ENCODE measurements at regions not wholly inside any gene's neighbourhood (a gene's known extent, or its start where the extent isn't known, plus 50 kb on each side); places are given as distances from the start of the nearest gene placed in this dataset.

DNA sequence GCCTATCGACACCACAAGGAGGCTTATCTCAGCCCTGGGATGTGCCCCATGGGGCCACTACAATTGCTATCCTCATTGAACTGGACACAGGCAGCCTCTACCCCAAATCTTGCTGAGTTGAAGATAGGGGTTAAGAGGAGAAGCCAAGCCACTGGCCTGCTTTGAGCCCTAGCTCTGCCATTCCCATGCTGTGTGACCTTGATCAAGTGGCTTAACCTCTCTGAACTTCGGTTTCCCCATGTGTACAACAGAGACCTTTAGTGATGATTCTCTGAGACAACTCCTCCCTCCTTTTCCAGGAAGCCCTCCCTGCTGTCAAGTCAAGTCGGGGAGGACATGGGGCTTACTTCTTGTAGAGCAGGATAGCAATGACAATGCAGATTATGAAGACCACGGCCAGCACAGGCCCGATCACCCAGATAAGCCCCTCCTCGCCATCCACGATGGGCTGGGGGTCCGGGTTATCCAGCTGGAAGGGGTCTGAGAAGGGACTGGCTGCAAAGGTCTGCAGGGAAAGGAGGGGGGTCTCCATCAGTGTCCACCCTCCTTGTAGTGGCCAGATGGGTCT is 121.6 kb downstream of the PTPRS start:
- no peaks in the 10 kb centered on the region for H3K36me3 ChIP-seq
- H3K9me3 ChIP-seq (replicated peaks), result no peaks in the 10 kb centered on the region
- no peaks in the 10 kb centered on the region for H3K4me1 ChIP-seq
- no peaks in the 10 kb centered on the region for H3K27me3 ChIP-seq
- no peak overlapping the region for H3K27ac ChIP-seq
- DNase-seq, result no peak
- no peak overlapping the region for H3K4me3 ChIP-seq

DNA sequence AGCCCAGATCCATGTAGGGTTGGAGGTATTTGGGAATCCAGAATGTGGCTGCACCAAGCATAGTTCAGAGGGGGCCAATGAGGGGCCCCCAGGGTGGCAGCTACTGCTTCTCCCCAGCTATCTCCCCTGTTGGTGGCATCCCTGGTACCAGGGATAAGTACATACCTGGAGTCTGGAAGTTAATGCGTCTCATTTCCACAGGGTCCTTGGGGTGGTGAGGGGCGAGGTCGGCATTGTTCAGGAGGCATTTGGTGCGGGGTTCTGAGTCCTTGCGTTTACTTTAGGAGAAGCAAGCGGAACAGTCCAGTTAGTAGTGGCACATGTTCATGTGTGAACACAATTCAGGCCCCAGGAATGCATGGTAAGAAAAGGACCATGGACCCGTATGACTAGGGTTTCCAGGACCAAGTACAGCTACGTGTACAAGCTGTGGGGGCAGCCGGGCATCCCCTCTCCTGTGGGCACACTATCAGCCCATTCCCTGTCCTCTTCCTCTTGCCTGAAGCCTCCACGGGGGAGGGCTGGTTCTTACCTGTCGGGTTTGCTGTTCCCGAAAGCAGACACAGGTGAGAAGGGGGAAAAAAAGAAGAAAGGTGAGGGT is 122.3 kb downstream of the PTPRS start:
- Histone ChIP-seq H3K27ac (no peak overlapping the region), H3K4me3 (no peak overlapping the region), H3K36me3 (no peaks in the 10 kb centered on the region), H3K9me3 (replicated peaks) (no peaks in the 10 kb centered on the region), H3K4me1 (no peaks in the 10 kb centered on the region), H3K27me3 (no peaks in the 10 kb centered on the region)
- no peak for DNase-seq

DNA sequence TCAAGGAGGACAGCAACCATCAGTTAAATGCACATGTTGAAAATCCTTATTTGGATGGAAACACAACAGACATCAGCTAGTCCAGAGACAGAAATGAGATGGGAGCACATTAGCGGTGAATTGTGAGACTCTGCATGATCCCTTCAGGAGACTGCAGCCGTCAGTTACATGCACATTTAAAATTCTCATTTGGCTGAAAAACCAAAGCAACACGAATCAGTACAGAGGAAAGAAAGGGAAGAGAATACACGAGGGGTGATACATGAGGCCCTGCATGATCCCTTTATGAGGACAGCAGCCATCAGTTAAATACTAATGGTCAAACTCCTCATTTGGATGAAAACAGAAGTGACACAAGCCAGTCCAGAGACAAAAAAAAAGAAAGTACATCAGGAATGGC is 123.4 kb downstream of the PTPRS start:
- DNase-seq, result no peak
- H3K9me3 ChIP-seq (replicated peaks), result no peaks in the 10 kb centered on the region
- no peaks in the 10 kb centered on the region for H3K4me1 ChIP-seq
- H3K4me3 ChIP-seq, result no peak overlapping the region
- no peaks in the 10 kb centered on the region for H3K36me3 ChIP-seq
- H3K27ac ChIP-seq, result no peak overlapping the region
- no peaks in the 10 kb centered on the region for H3K27me3 ChIP-seq

DNA sequence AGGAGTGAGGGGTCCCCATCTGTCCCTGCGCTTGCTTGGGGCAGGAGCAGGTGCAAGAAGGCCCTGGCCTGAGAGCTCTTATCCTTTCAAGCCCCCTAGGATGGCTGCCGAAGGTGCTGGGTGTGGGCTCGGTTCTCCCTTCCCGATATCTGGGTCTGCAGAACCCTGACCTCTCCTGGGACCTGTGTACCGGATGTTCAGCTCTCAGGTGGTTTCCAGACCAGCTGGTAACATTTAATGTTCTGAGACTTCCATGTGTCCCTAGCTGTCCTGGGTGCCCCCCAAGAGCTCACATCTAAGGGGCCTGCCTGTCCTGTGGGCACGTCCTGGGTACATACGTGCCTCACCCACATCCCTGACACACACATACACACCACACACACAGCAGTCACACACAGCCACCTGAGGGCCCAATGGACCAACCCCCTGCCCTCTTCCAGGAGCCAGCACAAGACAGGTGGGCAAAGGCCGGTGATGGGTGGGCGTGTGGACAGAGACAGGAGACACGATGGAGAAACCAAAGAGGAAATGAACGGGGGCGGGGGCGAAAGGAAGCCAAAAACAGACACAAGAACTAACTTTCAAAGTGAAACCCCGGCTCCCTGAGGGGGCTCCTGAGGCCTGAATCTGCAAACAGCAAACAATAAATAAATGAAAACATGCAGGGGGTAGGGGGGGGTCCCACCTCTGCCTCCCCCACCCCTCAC is 124.3 kb downstream of the PTPRS start:
- Histone ChIP-seq H3K27me3 (no peaks in the 10 kb centered on the region), H3K36me3 (peaks cover 1% of the 10 kb centered on the region; the same call in 1 of the 2 replicates), H3K9me3 (replicated peaks) (no peaks in the 10 kb centered on the region), H3K4me3 (no peak overlapping the region), H3K27ac (no peak overlapping the region), H3K4me1 (no peaks in the 10 kb centered on the region)
- DNase-seq, result no peak

DNA sequence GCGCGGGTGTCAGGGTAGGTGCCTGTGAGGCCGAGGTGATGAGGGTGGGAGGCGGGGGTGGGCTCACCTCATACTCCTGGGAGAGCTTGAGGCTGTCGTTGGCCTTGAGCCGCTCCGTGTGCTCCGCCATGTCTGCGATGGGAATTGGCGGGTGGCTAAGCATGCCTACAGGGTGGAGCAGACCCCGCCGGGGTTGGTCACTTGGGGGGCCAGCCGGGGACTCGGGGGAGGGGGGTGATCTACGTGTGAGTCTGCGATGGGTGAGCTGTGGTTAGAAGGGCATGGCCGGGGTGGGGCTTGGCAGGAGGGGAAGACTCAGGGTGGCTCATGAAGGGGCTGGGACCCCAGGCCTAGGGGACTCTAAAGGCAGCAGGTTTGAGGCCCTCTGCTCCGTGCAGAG is 125.2 kb downstream of the PTPRS start:
- DNase-seq, result no peak
- no peaks in the 10 kb centered on the region for H3K9me3 ChIP-seq (replicated peaks)
- no peak overlapping the region for H3K27ac ChIP-seq
- H3K4me3 ChIP-seq, result no peak overlapping the region
- no peaks in the 10 kb centered on the region for H3K4me1 ChIP-seq
- H3K36me3 ChIP-seq, result peaks cover 2% of the 10 kb centered on the region; the same call in 1 of the 2 replicates
- H3K27me3 ChIP-seq, result no peaks in the 10 kb centered on the region

DNA sequence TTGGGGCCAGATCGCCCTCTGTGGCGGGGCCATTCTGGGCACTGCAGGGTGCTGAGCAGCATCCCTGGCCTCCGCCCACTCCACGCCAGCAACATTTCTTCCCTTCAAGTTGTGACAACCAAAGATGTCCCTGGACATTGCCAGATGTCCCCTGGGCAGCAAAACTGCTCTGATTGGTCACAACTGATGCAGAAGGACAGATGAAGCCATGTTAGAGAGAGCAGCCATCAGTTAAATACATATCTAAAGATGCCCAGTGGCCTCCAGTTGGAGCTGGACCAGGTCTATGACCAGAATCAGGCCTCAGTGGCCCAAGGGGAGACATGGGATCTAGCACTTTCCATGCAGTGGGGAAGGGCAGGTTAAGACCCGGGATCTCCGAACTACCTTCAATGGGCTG is 125.7 kb downstream of the PTPRS start:
- Histone ChIP-seq H3K9me3 (replicated peaks) (no peaks in the 10 kb centered on the region), H3K27ac (no peak overlapping the region), H3K4me3 (no peak overlapping the region), H3K4me1 (no peaks in the 10 kb centered on the region), H3K27me3 (no peaks in the 10 kb centered on the region), H3K36me3 (peaks cover 2% of the 10 kb centered on the region; the same call in 1 of the 2 replicates)
- no peak for DNase-seq

DNA sequence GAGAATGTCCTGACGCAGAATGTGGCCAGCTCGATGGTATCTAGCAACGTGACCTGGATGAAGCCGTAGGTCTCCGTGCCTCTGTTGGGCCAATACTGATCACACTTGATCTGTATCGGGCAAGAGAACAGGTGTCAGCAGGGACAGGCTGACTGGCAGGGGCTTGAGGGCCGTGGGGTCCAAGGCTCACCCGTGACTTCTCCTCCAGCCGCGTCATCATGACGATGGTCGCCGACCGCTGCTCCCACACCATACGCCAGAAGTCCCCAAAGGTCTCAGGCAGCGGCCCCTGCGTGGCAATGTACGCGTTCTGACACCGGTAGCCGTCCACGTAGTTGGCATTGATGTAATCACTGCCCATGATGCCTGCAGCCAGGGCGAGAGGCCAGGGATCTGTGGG is 126.2 kb downstream of the PTPRS start:
- peaks cover 2% of the 10 kb centered on the region; the same call in 1 of the 2 replicates for H3K36me3 ChIP-seq
- H3K27me3 ChIP-seq, result no peaks in the 10 kb centered on the region
- no peak for DNase-seq
- H3K9me3 ChIP-seq (replicated peaks), result no peaks in the 10 kb centered on the region
- H3K4me1 ChIP-seq, result no peaks in the 10 kb centered on the region
- H3K4me3 ChIP-seq, result no peak overlapping the region
- no peak overlapping the region for H3K27ac ChIP-seq

DNA sequence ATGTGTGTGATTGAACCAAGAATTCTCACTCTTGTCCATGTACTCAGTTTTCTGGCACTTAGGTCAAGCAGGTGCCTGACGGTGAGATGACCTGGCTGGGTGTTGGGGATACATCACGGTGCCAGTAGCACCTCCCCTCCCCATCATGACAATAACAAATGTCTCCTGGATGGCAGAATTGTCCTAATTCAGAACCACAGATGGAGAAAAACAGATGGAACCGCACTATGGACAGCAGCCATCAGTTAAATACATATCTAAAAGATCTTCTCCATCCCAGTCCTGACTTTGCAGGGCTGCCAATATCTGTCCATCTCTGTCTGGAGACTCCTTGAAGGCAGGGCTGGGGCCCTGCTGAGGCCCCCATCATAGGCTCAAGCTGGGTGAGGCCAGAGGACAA is 126.9 kb downstream of the PTPRS start:
- Histone ChIP-seq H3K4me3 (no peak overlapping the region), H3K27ac (no peak overlapping the region), H3K36me3 (peaks cover 2% of the 10 kb centered on the region; the same call in 1 of the 2 replicates), H3K27me3 (no peaks in the 10 kb centered on the region), H3K4me1 (no peaks in the 10 kb centered on the region), H3K9me3 (replicated peaks) (no peaks in the 10 kb centered on the region)
- DNase-seq, result no peak

DNA sequence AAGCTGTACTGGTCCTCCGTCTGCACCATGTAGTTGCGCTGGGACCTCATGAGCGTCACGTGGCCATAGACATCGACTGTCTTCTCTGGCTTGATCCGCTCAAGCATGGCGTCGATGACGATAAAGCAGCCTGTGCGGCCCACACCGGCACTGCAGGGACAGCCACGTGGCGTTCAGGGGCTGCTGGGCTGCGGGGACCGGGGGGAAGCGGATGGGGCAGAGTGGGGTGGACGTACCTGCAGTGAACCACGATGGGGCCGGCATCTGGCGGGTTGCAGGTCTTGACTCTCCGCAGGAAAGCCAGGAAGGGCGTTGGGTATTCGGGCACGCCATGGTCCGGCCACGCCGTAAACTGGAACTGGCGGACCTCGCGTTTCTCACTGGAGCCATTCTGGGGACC is 128.5 kb downstream of the PTPRS start:
- peaks cover 2% of the 10 kb centered on the region; the same call in 1 of the 2 replicates for H3K36me3 ChIP-seq
- no peak overlapping the region for H3K4me3 ChIP-seq
- no peaks in the 10 kb centered on the region for H3K9me3 ChIP-seq (replicated peaks)
- H3K4me1 ChIP-seq, result no peaks in the 10 kb centered on the region
- DNase-seq, result no peak
- no peak overlapping the region for H3K27ac ChIP-seq
- H3K27me3 ChIP-seq, result no peaks in the 10 kb centered on the region

DNA sequence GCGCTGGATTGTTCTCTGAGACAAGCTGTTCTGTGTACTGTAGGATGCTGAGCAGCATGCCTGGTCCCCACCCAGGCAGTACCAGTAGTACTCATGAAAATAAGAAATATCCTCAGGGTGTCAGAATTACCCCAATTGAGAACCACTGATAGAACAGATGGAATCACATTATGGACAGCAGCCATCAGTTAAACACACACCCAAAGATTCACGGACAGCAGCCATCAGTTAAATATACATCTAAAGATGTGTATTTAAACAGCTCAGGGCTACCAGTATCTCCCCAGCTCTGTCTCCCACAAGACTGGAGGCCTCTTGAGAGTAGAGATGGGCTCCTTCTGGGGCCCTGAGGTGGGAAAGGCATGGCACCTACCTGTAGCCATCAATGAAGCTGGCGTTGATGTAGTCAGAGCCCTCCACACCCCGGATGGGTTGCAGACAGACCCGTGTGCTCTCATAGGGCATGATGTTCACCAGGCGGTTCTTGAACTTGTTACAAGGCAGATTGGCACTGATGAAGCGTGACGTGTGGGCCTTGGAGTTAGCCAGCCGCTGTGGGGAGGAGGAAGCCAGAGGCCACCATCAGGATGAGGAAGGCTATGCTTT is 129.3 kb downstream of the PTPRS start:
- Histone ChIP-seq H3K36me3 (peaks cover 2% of the 10 kb centered on the region; the same call in 1 of the 2 replicates), H3K4me1 (no peaks in the 10 kb centered on the region), H3K27ac (no peak overlapping the region), H3K9me3 (replicated peaks) (no peaks in the 10 kb centered on the region), H3K4me3 (no peak overlapping the region), H3K27me3 (no peaks in the 10 kb centered on the region)
- no peak for DNase-seq

DNA sequence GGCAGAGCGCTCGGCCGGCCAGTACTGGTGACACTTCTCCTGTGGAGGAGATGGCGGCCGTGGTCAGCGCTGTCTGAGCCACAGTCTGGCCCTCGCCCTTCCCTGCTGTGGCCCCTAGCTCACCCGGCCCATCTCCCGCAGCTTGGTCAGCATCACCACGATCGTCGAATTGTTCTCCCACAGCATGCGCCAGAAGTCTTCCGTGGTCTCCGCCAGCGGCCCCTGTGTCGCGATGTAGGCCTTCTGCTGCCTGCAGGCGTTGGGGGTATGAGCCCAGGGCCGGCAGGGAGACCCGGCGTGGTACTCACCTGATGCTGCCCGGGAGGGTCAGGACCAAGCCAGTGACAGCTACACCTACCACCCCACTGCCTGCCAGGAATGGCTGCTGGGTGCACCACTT is 130.1 kb downstream of the PTPRS start:
- no peak overlapping the region for H3K4me3 ChIP-seq
- peaks cover 2% of the 10 kb centered on the region; the same call in 1 of the 2 replicates for H3K36me3 ChIP-seq
- DNase-seq, result no peak
- H3K4me1 ChIP-seq, result no peaks in the 10 kb centered on the region
- no peaks in the 10 kb centered on the region for H3K27me3 ChIP-seq
- no peaks in the 10 kb centered on the region for H3K9me3 ChIP-seq (replicated peaks)
- H3K27ac ChIP-seq, result no peak overlapping the region

DNA sequence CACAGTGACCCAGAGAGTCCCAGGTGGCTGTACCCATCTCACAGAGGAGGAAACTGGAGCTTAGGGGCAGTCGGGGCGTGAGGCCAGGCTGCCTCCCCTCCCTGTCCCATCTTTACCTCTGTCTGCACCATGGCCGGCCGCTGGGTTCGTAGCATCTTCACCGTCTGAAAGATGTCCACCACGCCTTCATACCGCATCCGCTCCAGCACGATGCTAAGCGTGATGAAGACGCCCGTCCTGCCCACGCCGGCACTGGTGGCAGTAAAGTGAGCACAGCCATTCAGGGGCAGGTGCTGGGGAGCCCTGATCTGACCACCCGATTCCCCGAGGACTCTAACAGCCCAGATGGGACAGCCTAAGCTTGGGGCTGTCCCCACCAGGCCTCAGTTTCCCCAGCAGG is 132.8 kb downstream of the PTPRS start:
- peaks cover 2% of the 10 kb centered on the region; the same call in 1 of the 2 replicates for H3K36me3 ChIP-seq
- no peaks in the 10 kb centered on the region for H3K4me1 ChIP-seq
- H3K27me3 ChIP-seq, result no peaks in the 10 kb centered on the region
- no peak overlapping the region for H3K27ac ChIP-seq
- H3K4me3 ChIP-seq, result no peak overlapping the region
- no peak for DNase-seq
- no peaks in the 10 kb centered on the region for H3K9me3 ChIP-seq (replicated peaks)

DNA sequence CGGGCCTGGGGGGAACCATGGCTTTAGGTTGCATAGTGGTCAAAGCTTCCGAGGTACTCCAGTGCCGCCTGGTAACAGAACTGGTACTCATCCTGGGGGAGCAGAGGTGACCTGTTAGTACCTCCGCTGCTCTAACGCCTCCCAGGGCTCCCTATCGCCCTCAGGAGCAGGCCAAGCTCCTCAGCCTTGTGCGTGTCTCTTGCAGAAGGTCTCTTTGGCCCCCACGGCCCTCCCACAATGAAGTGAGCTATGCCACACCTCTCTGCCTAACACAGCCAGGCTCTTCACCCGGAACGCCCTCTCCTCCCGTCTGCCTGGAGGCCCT is 133.9 kb downstream of the PTPRS start:
- Histone ChIP-seq H3K27me3 (no peaks in the 10 kb centered on the region), H3K4me3 (no peak overlapping the region), H3K4me1 (no peaks in the 10 kb centered on the region), H3K36me3 (peaks cover 2% of the 10 kb centered on the region; the same call in 1 of the 2 replicates), H3K9me3 (replicated peaks) (no peaks in the 10 kb centered on the region), H3K27ac (no peak overlapping the region)
- no peak for DNase-seq

DNA sequence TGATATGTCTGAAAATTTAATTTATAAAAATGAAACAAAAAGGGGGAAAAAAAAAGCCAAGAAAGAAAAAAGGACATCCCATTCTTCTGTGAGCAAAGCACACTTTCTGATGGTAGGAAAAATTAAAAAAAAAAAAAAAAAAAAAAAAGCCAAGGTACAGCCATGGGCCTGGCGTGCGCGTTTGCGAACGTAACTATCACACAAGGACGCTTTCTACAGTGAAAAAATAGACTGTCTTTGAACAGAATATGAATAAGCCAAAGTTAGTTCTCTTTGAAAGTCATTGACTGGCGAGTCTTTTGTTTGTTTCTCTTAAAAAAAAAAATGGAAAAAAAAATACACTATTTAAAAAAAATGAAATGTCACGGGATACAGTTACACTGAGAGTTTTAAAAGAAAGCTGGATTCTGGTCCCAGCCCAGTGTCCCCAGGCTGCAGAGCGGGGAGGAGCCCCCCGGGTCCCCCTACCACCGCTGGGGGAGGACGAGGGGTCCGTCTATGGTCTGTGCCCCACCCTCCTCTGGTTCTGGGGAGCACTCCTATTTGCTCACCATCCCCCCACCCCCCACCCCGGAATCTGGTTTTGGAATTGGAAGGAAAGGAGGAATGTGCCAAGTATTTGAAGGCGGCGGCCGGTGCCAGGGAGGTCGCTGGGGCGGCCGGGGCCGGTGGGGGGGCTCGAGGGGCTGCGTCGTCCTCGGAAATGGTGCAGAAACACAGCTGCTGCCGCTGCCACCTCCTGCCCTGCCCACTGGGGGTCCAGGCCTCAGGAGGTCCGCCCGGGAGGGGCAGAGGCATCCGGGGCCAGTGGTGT is 134.5 kb downstream of the PTPRS start:
- DNase-seq, result no peak
- Histone ChIP-seq H3K4me3 (no peak overlapping the region), H3K36me3 (no peaks in the 10 kb centered on the region), H3K27ac (no peak overlapping the region), H3K27me3 (no peaks in the 10 kb centered on the region), H3K4me1 (no peaks in the 10 kb centered on the region), H3K9me3 (replicated peaks) (no peaks in the 10 kb centered on the region)

DNA sequence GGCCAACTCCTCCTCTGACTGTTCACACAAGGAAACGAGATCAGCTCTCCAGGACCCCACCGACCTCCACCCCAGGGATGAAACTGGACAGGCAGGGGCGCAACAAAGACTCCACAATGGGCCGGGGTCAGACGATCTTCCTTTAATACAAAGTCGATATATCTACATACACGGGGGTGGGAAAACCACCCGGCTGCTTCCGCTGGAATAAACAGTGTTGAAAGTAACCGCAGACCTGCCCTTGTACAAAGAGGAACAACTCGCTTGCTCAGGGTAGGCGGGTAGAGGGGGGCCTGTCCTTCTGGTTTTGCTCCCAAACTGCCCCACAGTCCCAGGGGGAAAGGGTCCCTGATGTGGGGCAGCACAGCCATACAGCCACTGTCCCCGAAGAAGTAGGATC is 135.2 kb downstream of the PTPRS start:
- Histone ChIP-seq H3K27me3 (no peaks in the 10 kb centered on the region), H3K4me1 (no peaks in the 10 kb centered on the region), H3K27ac (no peak overlapping the region), H3K9me3 (replicated peaks) (peaks cover 5% of the 10 kb centered on the region), H3K4me3 (no peak overlapping the region), H3K36me3 (no peaks in the 10 kb centered on the region)
- no peak for DNase-seq
